Lung (tissue), 11 donors: ENCODE measurements at regions not wholly inside any gene's neighbourhood (a gene's known extent, or its start where the extent isn't known, plus 50 kb on each side); places are given as distances from the start of the nearest gene placed in this dataset.

Experiments used
- ATAC-seq: fragments of 200-7000 bp; cut with Tn5 transposase; one replicate; pipeline ENCODE4 v1.9.1; 2020; ENCODE audit warnings: moderate number of reproducible peaks; ENCODE audit not compliant: insufficient read depth, low FRiP score
- DNase-seq, 3 donors: peaks; one replicate each; pipeline ENCODE4 v3.0.0-alpha.2; 2013 to 2017
- H3K27ac ChIP-seq, 2 donors: one replicate each; pipeline ENCODE4 v1.5.1; 2013; ENCODE audit warnings: mild to moderate bottlenecking in 2 of 2, moderate library complexity in 2 of 2, control low read depth in 1 of 2, inconsistent platforms in 1 of 2, low read depth in 1 of 2, low read length in 1 of 2
- H3K27me3 ChIP-seq, 3 donors: one replicate each; pipeline ENCODE4 v1.5.1; 2013; ENCODE audit warnings: low read length in 2 of 3; ENCODE audit not compliant: control insufficient read depth in 3 of 3, insufficient read depth in 3 of 3
- H3K36me3 ChIP-seq, 4 donors: one replicate each; pipeline ENCODE4 v1.5.1; 2013; ENCODE audit warnings: low read length in 4 of 4, mild to moderate bottlenecking in 1 of 4, moderate library complexity in 1 of 4; ENCODE audit not compliant: control insufficient read depth in 4 of 4, insufficient read depth in 4 of 4
- H3K4me1 ChIP-seq, 5 donors: one replicate each; pipeline ENCODE4 v1.5.1; 2013; ENCODE audit warnings: low read length in 5 of 5, mild to moderate bottlenecking in 2 of 5, moderate library complexity in 1 of 5; ENCODE audit not compliant: control insufficient read depth in 5 of 5, insufficient read depth in 5 of 5
- H3K4me3 ChIP-seq: one replicate; pipeline ENCODE4 v1.5.1; 2013; ENCODE audit warnings: mild to moderate bottlenecking, control low read depth, moderate library complexity
- H3K9ac ChIP-seq, 2 donors: one replicate each; pipeline ENCODE4 v1.5.1; 2013; ENCODE audit warnings: low read length in 2 of 2, control low read depth in 1 of 2; ENCODE audit not compliant: insufficient read depth in 1 of 2
- H3K9me3 ChIP-seq, 4 donors: one replicate each; pipeline ENCODE4 v1.5.1; 2013; ENCODE audit warnings: low read length in 3 of 4, mild to moderate bottlenecking in 1 of 4, moderate library complexity in 1 of 4; ENCODE audit not compliant: control insufficient read depth in 4 of 4, insufficient read depth in 3 of 4
- CTCF ChIP-seq: IDR thresholded peaks from 2 replicates; pipeline ENCODE4 v1.5.1; 2012; ENCODE audit warnings: mild to moderate bottlenecking; ENCODE audit errors: control extremely low read depth, extremely low read depth
- WGBS, 2 donors: extraction: QIAGEN DNeasy Blood & Tissue Kit; methylation state at CpG; one replicate each; pipeline ENCODE4 v1.1.7; 2013; 5-methylcytosine and 5-hydroxymethylcytosine counted together
- donor health status: control.
- donor health status: control.
- donor health status: Bipolar disorder and iron deficiency.
- donor health status: healthy.
- donor health status: DM: yes; HTN: yes; CAD: no.

GRCh38 chr16:47877166-47877565 is 278.6 kb downstream of the ABCC12 start:
- H3K4me1 ChIP-seq = no peaks in the 10 kb centered on the region
- H3K9ac ChIP-seq = no peak overlapping the region
- no peak overlapping the region for H3K27ac ChIP-seq
- TF ChIP-seq CTCF = no peak
- 75 to 83% methylated on average over 3 of the region's 3 CpGs for WGBS, 2 donors
- H3K4me3 ChIP-seq = no peak overlapping the region
- no peak for DNase-seq
- H3K27me3 ChIP-seq = no peaks in the 10 kb centered on the region
- H3K36me3 ChIP-seq = no peaks in the 10 kb centered on the region
- H3K9me3 ChIP-seq = peaks cover 0 to 5% (median 0%) of the 10 kb centered on the region in 4 donors
- ATAC-seq = no peak

GRCh38 chr16:47876511-47876910 is 279.3 kb downstream of the ABCC12 start:
- WGBS, 2 donors = 78 to 92% methylated on average over 7 of the region's 7 CpGs
- peak; percentile 36 to 62 (median 49) for DNase-seq

GRCh38 chr16:47873434-47873833 is 282.4 kb downstream of the ABCC12 start:
- ATAC-seq (no peak), DNase-seq (no peak)
- Histone ChIP-seq H3K4me3 (no peak overlapping the region), H3K9ac (no peak overlapping the region), H3K27me3 (no peaks in the 10 kb centered on the region), H3K27ac (no peak overlapping the region), H3K36me3 (no peaks in the 10 kb centered on the region), H3K4me1 (no peaks in the 10 kb centered on the region), H3K9me3 (peaks cover 0 to 5% (median 0%) of the 10 kb centered on the region in 4 donors)
- 77 to 94% methylated on average over 5 of the region's 5 CpGs for WGBS, 2 donors
- TF ChIP-seq CTCF = no peak

More at GRCh38 chr16:47876511-47876910, 279.3 kb downstream of the ABCC12 start:
- Histone ChIP-seq H3K27ac (no peak overlapping the region), H3K27me3 (no peaks in the 10 kb centered on the region), H3K9ac (no peak overlapping the region), H3K4me1 (no peaks in the 10 kb centered on the region), H3K4me3 (no peak overlapping the region), H3K9me3 (peaks cover 0 to 5% (median 0%) of the 10 kb centered on the region in 4 donors), H3K36me3 (no peaks in the 10 kb centered on the region)
- no peak for TF ChIP-seq CTCF
- ATAC-seq = no peak

GRCh38 chr16:47872225-47872624 is 283.6 kb downstream of the ABCC12 start:
- H3K4me1 ChIP-seq = no peaks in the 10 kb centered on the region
- no peak overlapping the region for H3K9ac ChIP-seq
- DNase-seq = no peak
- TF ChIP-seq CTCF = no peak
- H3K36me3 ChIP-seq = no peaks in the 10 kb centered on the region
- peaks cover 0 to 5% (median 1%) of the 10 kb centered on the region in 4 donors for H3K9me3 ChIP-seq
- no peak overlapping the region for H3K4me3 ChIP-seq
- ATAC-seq = no peak
- H3K27ac ChIP-seq = no peak overlapping the region
- no peaks in the 10 kb centered on the region for H3K27me3 ChIP-seq
- WGBS, 2 donors = 72 to 73% methylated on average over 3 of the region's 3 CpGs
